NCI-H446 treated with DMSO at 0.1 percent for 48 hours (cell line): ENCODE measurements at regions not wholly inside any gene's neighbourhood (a gene's known extent, or its start where the extent isn't known, plus 50 kb on each side); places are given as distances from the start of the nearest gene placed in this dataset.
"Not testable (repeated sequence)": the region's sequence is repeated elsewhere in the genome, so short reads cannot be mapped to it uniquely, and the experiment has no call there.

ENCODE experiments used
- DNase-seq: peaks from one replicate; lab custom pipeline; 2025; lab: John Stamatoyannopoulos, UW

- DNase-seq = no peak
Observed at GRCh38 chr10:31123946-31124345, 92.3 kb upstream of the ZNF438 start.

GRCh38 chr10:31124852-31125251 lies 93.2 kb upstream of the ZNF438 start:
- no peak for DNase-seq

DNA sequence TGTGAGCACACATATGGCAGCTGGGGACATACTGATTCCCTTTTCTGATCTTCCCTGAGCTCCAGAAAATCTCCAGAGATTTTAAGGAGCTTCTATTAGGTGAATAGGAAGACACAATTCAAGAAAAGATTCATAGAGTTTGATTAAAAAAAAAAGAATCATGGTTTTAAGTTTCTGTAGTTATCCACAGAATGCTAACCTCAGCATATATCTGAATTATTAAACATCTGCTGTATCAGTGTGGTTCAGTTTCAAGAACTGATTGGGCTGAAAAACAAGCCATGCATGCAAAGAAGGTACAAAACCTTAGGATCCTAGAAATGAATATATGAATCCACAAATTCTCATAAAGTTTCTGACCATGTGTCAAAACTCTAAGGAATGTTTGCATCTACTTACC lies 94.1 kb upstream of the ZNF438 start:
- DNase-seq = no peak

GRCh38 chr10:31126593-31126992 lies 94.9 kb upstream of the ZNF438 start:
- DNase-seq = no peak

DNA sequence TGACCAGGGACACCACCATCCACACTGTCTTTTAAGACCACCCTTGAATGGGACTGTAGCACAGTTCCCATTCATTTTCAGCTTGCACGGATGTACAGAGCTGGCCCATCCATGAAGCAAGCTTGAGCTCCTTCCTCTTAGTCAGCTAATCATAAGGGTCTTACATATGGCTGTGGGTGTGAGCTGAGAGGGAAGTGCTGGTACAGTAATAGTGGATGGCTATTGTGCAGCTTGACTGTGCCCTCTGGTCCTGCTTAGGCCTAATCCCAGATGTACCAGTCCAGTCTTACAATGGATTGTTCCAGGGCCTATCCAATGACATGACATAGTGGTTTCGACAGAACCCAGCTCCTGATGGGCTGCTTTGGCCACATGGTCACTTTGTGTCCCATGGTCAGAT lies 96.9 kb upstream of the ZNF438 start:
- DNase-seq = no peak

GRCh38 chr10:31129271-31129670 lies 97.6 kb upstream of the ZNF438 start:
- peak; percentile 64 for DNase-seq

- no peak for DNase-seq
Observed at GRCh38 chr10:31129880-31130405, 98.3 kb upstream of the ZNF438 start.

DNA sequence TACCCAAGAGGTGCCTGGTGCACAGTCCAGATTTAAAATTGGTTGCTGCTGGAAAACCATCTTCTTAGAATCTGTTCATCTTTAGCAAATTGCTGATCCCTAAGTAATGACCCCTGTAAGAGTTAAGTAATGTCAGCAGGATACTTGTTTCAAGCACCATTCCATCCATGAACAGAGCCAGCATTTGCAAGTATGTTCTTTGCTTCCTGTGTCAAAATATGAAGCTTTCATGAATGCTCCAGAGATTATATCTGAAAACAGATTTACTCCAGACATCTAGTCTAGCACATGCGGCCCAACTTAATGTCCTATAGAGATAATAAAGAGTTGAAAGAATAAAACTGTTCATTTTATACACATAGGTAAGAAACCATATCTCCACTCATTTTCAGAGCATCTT lies 98.7 kb upstream of the ZNF438 start:
- no peak for DNase-seq

- no peak for DNase-seq
Observed at GRCh38 chr10:31131251-31131650, 99.6 kb upstream of the ZNF438 start.

- no peak for DNase-seq
Observed at GRCh38 chr10:31132681-31133244, 101.1 kb upstream of the ZNF438 start.

- no peak for DNase-seq
Observed at GRCh38 chr10:31133251-31133791, 101.7 kb upstream of the ZNF438 start.

DNA sequence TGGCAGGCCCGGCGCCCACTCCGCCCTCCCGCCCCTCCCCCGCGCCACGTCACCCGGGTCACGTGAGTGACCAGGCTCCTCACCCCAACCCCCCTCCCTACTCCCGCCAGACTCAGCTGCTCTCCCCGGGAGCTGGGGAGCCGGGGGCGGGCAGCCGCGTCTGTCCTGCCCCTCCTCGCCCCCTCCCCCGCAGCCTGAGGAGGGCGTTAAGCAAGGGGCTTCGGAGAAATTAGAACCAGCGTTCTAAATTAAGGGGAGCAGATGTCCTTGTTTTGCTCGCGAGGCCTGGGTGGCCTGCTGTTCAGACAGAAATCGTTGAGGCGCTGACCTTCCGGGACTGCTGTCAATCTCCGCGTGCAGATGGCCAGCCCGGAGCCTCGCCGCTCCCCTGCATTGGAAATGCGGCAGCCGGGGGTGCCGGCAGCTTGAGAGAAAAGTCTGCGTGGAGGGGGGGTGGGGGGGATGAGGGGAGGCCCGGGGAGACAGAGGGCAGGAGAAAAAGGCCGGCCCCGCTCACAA lies 102.2 kb upstream of the ZNF438 start:
- DNase-seq = peak; percentile 78

GRCh38 chr10:31134311-31134952 lies 102.8 kb upstream of the ZNF438 start:
- DNase-seq = no peak

DNA sequence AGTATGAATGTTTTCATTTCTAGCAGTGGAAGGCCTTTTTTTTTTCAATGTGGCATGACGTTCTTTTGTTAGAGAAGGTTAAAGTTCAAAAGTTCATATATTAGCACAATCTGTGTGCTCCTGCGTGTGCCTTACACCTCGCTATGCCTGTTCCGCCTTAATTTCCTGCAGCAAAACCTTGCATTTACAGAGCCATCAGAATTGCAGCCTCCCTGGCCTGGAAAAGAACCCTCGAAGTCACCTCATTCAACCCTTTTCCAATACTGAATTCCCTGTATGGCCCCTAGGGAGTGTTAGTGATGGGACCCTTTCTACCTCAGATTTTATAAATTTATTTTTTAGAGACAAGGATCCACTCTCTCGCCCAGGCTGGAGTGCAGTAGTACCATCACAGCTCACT lies 103.5 kb upstream of the ZNF438 start:
- DNase-seq = no peak

GRCh38 chr10:31135791-31136190 lies 104.1 kb upstream of the ZNF438 start:
- not testable (repeated sequence) for DNase-seq

- DNase-seq = no peak
Observed at GRCh38 chr10:31136386-31136785, 104.7 kb upstream of the ZNF438 start.

GRCh38 chr10:31136930-31137885 lies 105.5 kb upstream of the ZNF438 start:
- no peak for DNase-seq

- DNase-seq = no peak
Observed at GRCh38 chr10:31138026-31138553, 106.4 kb upstream of the ZNF438 start.

DNA sequence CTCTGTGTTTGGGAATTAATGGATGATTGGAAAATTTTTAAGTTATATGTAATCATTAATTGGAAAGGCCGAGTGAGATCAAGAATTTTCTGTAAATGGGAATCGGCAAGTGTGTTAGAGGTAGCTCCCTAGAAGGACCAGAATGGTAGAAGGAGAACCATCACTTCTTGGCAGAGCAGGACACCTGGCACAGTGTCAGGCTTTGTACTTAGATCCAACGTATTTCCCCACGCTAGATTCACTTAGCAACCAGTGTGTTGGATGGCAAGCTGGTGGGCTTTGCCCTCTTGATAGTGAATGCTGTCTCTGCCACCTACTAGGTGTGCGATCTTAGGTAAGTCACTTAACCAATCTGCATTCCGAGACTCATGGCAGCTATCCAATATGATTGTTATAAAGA lies 107.8 kb upstream of the ZNF438 start:
- DNase-seq = no peak

GRCh38 chr10:31140716-31141115 lies 109.1 kb upstream of the ZNF438 start:
- no peak for DNase-seq

- no peak for DNase-seq
Observed at GRCh38 chr10:31142026-31142425, 110.4 kb upstream of the ZNF438 start.

- no peak for DNase-seq
Observed at GRCh38 chr10:31143331-31143935, 111.8 kb upstream of the ZNF438 start.
